ENCODE measurements at regions not wholly inside any gene's neighbourhood (a gene's known extent, or its start where the extent isn't known, plus 50 kb on each side); places are given as distances from the start of the nearest gene placed in this dataset.
"Not testable (repeated sequence)": the region's sequence is repeated elsewhere in the genome, so short reads cannot be mapped to it uniquely, and the experiment has no call there.

- ATAC-seq (ENCODE audit: poor library complexity) (no peak), DNase-seq (no peak)
- Mint-ChIP-seq H3K9me3 (peaks cover 15% of the 10 kb centered on the region), H3K36me3 (ENCODE audit: low read depth) (no peaks in the 10 kb centered on the region), H3K27ac (no peak overlapping the region), H3K4me1 (ENCODE audit: low read depth) (no peaks in the 10 kb centered on the region), H3K27me3 (no peaks in the 10 kb centered on the region), H3K4me3 (no peak overlapping the region)
- POLR2A ChIA-PET, result no interaction called here
- CTCF ChIA-PET, result no interaction called here
- intact Hi-C loops (cut with DNase I, micrococcal nuclease), result no loop called here
- no peak overlapping the region for H3K4me3 ChIP-seq (ENCODE audit: low read length)
- no peaks in the 10 kb centered on the region for H3K27me3 ChIP-seq (ENCODE audit: control insufficient read depth in 1 of 2, insufficient read depth in 2 of 2, low read length in 2 of 2)
- no peak overlapping the region for H3K27ac ChIP-seq (ENCODE audit: low read depth in 1 of 2, low read length in 2 of 2)
- peaks cover 3 to 4% of the 10 kb centered on the region in 2 experiments for H3K9me3 ChIP-seq (ENCODE audit: control insufficient read depth in 1 of 2, insufficient read depth in 1 of 2, low read length in 2 of 2)
- no peaks in the 10 kb centered on the region for H3K36me3 ChIP-seq (ENCODE audit: insufficient read depth, low read length)
- TF ChIP-seq CTCF (IDR thresholded peaks at IDR 0.05), result no peak
- no peaks in the 10 kb centered on the region for H3K4me1 ChIP-seq (ENCODE audit: insufficient read depth, low read length)
These were observed 340.8 kb downstream of the FGF10 start for GRCh38 chr5:44048276-44048984.

GRCh38 chr5:44046619-44047364, 342.4 kb downstream of the FGF10 start:
- no peaks in the 10 kb centered on the region for H3K27me3 Mint-ChIP-seq
- peaks cover 3 to 4% of the 10 kb centered on the region in 2 experiments for H3K9me3 ChIP-seq (ENCODE audit: control insufficient read depth in 1 of 2, insufficient read depth in 1 of 2, low read length in 2 of 2)
- no peak for TF ChIP-seq CTCF (IDR thresholded peaks at IDR 0.05)
- POLR2A ChIA-PET, result no interaction called here
- H3K4me1 Mint-ChIP-seq (ENCODE audit: low read depth), result no peaks in the 10 kb centered on the region
- intact Hi-C loops (cut with DNase I, micrococcal nuclease), result no loop called here
- no peak for ATAC-seq (ENCODE audit: poor library complexity)
- no peak overlapping the region for H3K27ac Mint-ChIP-seq
- H3K4me3 ChIP-seq (ENCODE audit: low read length), result no peak overlapping the region
- H3K9me3 Mint-ChIP-seq, result peaks cover 7% of the 10 kb centered on the region
- H3K36me3 Mint-ChIP-seq (ENCODE audit: low read depth), result no peaks in the 10 kb centered on the region
- no peaks in the 10 kb centered on the region for H3K36me3 ChIP-seq (ENCODE audit: insufficient read depth, low read length)
- no peak for DNase-seq
- H3K27ac ChIP-seq (ENCODE audit: low read depth in 1 of 2, low read length in 2 of 2), result no peak overlapping the region
- H3K4me1 ChIP-seq (ENCODE audit: insufficient read depth, low read length), result no peaks in the 10 kb centered on the region
- CTCF ChIA-PET, result no interaction called here
- no peaks in the 10 kb centered on the region for H3K27me3 ChIP-seq (ENCODE audit: control insufficient read depth in 1 of 2, insufficient read depth in 2 of 2, low read length in 2 of 2)
- H3K4me3 Mint-ChIP-seq, result no peak overlapping the region

- H3K4me3 Mint-ChIP-seq, CTCF ChIA-PET: not testable (repeated sequence)
These were observed 344.7 kb downstream of the FGF10 start for GRCh38 chr5:44044549-44044948.

More at GRCh38 chr5:44044549-44044948, 344.7 kb downstream of the FGF10 start:
- POLR2A ChIA-PET; H3K4me3 ChIP-seq (ENCODE audit: low read length); H3K27ac ChIP-seq (ENCODE audit: low read depth in 1 of 2, low read length in 2 of 2); H3K27ac Mint-ChIP-seq; H3K4me1 ChIP-seq (ENCODE audit: insufficient read depth, low read length); ATAC-seq (ENCODE audit: poor library complexity); H3K27me3 ChIP-seq (ENCODE audit: control insufficient read depth in 1 of 2, insufficient read depth in 2 of 2, low read length in 2 of 2); H3K9me3 Mint-ChIP-seq; intact Hi-C loops (cut with DNase I, micrococcal nuclease); H3K4me1 Mint-ChIP-seq (ENCODE audit: low read depth); H3K36me3 ChIP-seq (ENCODE audit: insufficient read depth, low read length); H3K27me3 Mint-ChIP-seq; DNase-seq; H3K36me3 Mint-ChIP-seq (ENCODE audit: low read depth): not testable (repeated sequence)
- H3K9me3 ChIP-seq (ENCODE audit: control insufficient read depth in 1 of 2, insufficient read depth in 1 of 2, low read length in 2 of 2), result peaks cover 0 to 12% of the 10 kb centered on the region in 2 experiments
